CD4-positive, alpha-beta T cell treated with Interleukin-17A for 4 hours (primary cell): ENCODE measurements at regions not wholly inside any gene's neighbourhood (a gene's known extent, or its start where the extent isn't known, plus 50 kb on each side); places are given as distances from the start of the nearest gene placed in this dataset.
"Not testable (repeated sequence)": the region's sequence is repeated elsewhere in the genome, so short reads cannot be mapped to it uniquely, and the experiment has no call there.

ENCODE experiments used
- DNase-seq: peaks from one replicate; pipeline ENCODE4 v3.0.0-alpha.2; 2020; ENCODE audit warnings: mixed read lengths

GRCh38 chr6:163893609-163894189 is 479.2 kb downstream of the QKI start:
- DNase-seq: no peak

- DNase-seq: no peak
Measured at GRCh38 chr6:163892824-163893561, 478.5 kb downstream of the QKI start.

GRCh38 chr6:163889904-163890514 is 475.5 kb downstream of the QKI start:
- no peak for DNase-seq

GRCh38 chr6:163888030-163888819 is 473.7 kb downstream of the QKI start:
- no peak for DNase-seq

GRCh38 chr6:163886428-163886827 is 471.9 kb downstream of the QKI start:
- no peak for DNase-seq

- no peak for DNase-seq
Measured at GRCh38 chr6:163883984-163884383, 469.5 kb downstream of the QKI start.

- DNase-seq: no peak
Measured at GRCh38 chr6:163878698-163879097, 464.2 kb downstream of the QKI start.

- DNase-seq: no peak
Measured at GRCh38 chr6:163877877-163878639, 463.5 kb downstream of the QKI start.

GRCh38 chr6:163876391-163876790 is 461.9 kb downstream of the QKI start:
- DNase-seq: no peak

- no peak for DNase-seq
Measured at GRCh38 chr6:163874784-163875183, 460.3 kb downstream of the QKI start.

- no peak for DNase-seq
Measured at GRCh38 chr6:163872335-163872734, 457.8 kb downstream of the QKI start.

- DNase-seq: no peak
Measured at GRCh38 chr6:163871616-163872015, 457.1 kb downstream of the QKI start.

- DNase-seq: no peak
Measured at GRCh38 chr6:163867518-163868292, 453.2 kb downstream of the QKI start.

GRCh38 chr6:163866192-163866591 is 451.7 kb downstream of the QKI start:
- DNase-seq: no peak

- no peak for DNase-seq
Measured at GRCh38 chr6:163863565-163863964, 449.0 kb downstream of the QKI start.

- no peak for DNase-seq
Measured at GRCh38 chr6:163862701-163863100, 448.2 kb downstream of the QKI start.

GRCh38 chr6:163861627-163862026 is 447.1 kb downstream of the QKI start:
- no peak for DNase-seq

- DNase-seq: no peak
Measured at GRCh38 chr6:163860287-163861081, 446.0 kb downstream of the QKI start.

- not testable (repeated sequence) for DNase-seq
Measured at GRCh38 chr6:163858870-163859269, 444.4 kb downstream of the QKI start.

- no peak for DNase-seq
Measured at GRCh38 chr6:163857421-163857820, 442.9 kb downstream of the QKI start.

GRCh38 chr6:163850874-163851273 is 436.4 kb downstream of the QKI start:
- DNase-seq: no peak
